ENCODE measurements at regions not wholly inside any gene's neighbourhood (a gene's known extent, or its start where the extent isn't known, plus 50 kb on each side); places are given as distances from the start of the nearest gene placed in this dataset.

DNA sequence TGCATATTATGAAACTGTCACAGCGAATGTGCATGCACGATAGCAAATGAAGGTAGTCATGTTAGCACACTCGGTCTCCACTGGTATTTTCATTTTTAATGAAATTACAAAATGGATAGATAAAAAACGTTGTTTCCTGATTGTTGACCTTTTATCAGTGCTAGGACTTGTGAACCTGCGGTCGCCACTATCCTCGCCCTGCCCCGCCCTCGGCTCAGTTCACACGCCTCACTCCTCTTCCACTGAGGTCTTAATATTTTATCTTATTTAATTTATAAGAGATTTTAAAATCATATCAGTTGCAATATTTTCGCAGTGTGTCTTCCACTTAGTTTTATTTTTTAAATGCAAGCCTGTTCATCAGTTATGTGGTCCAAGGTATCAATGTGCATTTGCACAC lies 382.6 kb upstream of the IRX4 start:
- TF ChIP-seq, protein P1, sequence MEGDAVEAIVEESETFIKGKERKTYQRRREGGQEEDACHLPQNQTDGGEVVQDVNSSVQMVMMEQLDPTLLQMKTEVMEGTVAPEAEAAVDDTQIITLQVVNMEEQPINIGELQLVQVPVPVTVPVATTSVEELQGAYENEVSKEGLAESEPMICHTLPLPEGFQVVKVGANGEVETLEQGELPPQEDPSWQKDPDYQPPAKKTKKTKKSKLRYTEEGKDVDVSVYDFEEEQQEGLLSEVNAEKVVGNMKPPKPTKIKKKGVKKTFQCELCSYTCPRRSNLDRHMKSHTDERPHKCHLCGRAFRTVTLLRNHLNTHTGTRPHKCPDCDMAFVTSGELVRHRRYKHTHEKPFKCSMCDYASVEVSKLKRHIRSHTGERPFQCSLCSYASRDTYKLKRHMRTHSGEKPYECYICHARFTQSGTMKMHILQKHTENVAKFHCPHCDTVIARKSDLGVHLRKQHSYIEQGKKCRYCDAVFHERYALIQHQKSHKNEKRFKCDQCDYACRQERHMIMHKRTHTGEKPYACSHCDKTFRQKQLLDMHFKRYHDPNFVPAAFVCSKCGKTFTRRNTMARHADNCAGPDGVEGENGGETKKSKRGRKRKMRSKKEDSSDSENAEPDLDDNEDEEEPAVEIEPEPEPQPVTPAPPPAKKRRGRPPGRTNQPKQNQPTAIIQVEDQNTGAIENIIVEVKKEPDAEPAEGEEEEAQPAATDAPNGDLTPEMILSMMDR (conservative IDR thresholded peaks at IDR 0.05; ENCODE audit: low read length) = no peak
- no peak for TF ChIP-seq EZH2phosphoT487 (IDR thresholded peaks at IDR 0.05; ENCODE audit: borderline replicate concordance)

Data from Loucy (cell line).